ENCODE measurements at regions not wholly inside any gene's neighbourhood (a gene's known extent, or its start where the extent isn't known, plus 50 kb on each side); places are given as distances from the start of the nearest gene placed in this dataset.
A peak's percentile ranks its signal among the peaks of the same experiment; 100 is the strongest.

GRCh38 chr2:157053876-157054275 is 203.6 kb upstream of the GALNT5 start:
- Histone ChIP-seq H3K4me3 (no peak overlapping the region), H3K36me3 (ENCODE audit: low read depth, missing control alignments) (no peaks in the 10 kb centered on the region), H3K4me1 (no peaks in the 10 kb centered on the region), H3K27ac (no peak overlapping the region), H3K27me3 (no peaks in the 10 kb centered on the region), H3K9me3 (no peaks in the 10 kb centered on the region)
- WGBS, 2 donors, result 83 to 98% methylated on average over 1 of the region's 1 CpG
- intact Hi-C loops (cut with DNase I; ENCODE audit: low total_unique reads), result no loop called here
- TF ChIP-seq CTCF (IDR thresholded peaks at IDR 0.05), result no peak
- no peak for TF ChIP-seq POLR2A (IDR thresholded peaks at IDR 0.05)
- DNase-seq, result no peak

DNA sequence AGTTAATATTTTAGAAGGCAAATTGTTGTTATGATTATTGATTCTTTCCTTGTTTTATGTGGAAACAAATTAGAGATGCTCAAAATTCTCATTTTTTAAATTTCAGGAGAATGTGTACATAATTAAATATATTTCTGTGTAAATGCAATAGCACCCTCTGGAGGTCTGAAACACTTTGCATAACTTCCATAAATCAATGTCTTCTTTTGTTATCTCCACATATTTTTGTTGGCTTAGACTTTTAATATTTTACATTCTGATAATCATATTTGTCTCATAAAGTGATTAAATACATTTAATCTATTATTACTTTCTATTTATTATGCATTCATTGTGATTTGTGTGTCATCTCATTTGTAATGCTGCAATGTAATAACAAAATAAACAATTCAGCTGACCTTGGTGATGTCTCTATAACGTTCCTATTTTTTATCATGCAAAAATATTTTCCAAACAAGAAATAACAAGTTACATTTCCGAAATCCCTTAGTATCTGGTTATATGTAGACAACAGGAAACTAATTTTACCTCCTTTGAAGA is 201.8 kb upstream of the GALNT5 start:
- H3K4me3 ChIP-seq, result no peak overlapping the region
- TF ChIP-seq CTCF (IDR thresholded peaks at IDR 0.05) (peak in 2 of 3 experiments; percentile 12 to 47), POLR2A (IDR thresholded peaks at IDR 0.05) (no peak)
- WGBS, 2 donors, result 24 to 31% methylated on average over 2 of the region's 2 CpGs

GRCh38 chr2:157056200-157056676 is 201.3 kb upstream of the GALNT5 start:
- H3K4me3 ChIP-seq, result no peak overlapping the region
- TF ChIP-seq POLR2A (IDR thresholded peaks at IDR 0.05) (no peak), CTCF (IDR thresholded peaks at IDR 0.05) (no peak)
- intact Hi-C loops (cut with DNase I; ENCODE audit: low total_unique reads), result no loop called here

More for the DNA sequence above, 201.8 kb upstream of the GALNT5 start:
- no peak for DNase-seq
- Histone ChIP-seq H3K36me3 (ENCODE audit: low read depth, missing control alignments) (no peaks in the 10 kb centered on the region), H3K27ac (no peak overlapping the region), H3K9me3 (no peaks in the 10 kb centered on the region), H3K4me1 (no peaks in the 10 kb centered on the region), H3K27me3 (no peaks in the 10 kb centered on the region)
- intact Hi-C loops (cut with DNase I; ENCODE audit: low total_unique reads), result no loop called here

DNA sequence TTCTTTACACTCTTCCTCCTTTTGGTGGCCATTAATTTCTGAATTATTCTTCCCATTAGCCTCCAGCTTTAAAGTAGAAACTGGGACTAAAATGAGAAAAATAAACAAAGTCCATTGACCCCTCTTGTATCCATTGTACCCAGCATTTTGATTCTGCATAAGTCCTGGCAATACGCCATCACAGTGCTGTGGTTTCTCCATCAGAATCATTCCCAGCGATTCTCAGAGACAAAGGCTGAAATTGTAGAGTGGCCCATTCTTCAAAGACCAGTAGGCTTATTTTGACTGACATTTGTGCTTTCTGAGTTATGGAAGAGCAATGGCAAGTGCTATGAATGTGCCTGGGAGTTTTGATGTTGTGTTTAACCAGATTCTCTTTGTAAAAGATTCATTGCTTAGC is 199.3 kb upstream of the GALNT5 start:
- H3K27ac ChIP-seq, result no peak overlapping the region
- DNase-seq, result no peak
- WGBS, 2 donors, result 85 to 96% methylated on average over 2 of the region's 2 CpGs
- intact Hi-C loops (cut with DNase I; ENCODE audit: low total_unique reads), result no loop called here
- no peak overlapping the region for H3K4me3 ChIP-seq
- no peaks in the 10 kb centered on the region for H3K4me1 ChIP-seq
- H3K36me3 ChIP-seq (ENCODE audit: low read depth, missing control alignments), result no peaks in the 10 kb centered on the region
- TF ChIP-seq POLR2A (IDR thresholded peaks at IDR 0.05), result no peak
- no peak for TF ChIP-seq CTCF (IDR thresholded peaks at IDR 0.05)
- no peaks in the 10 kb centered on the region for H3K9me3 ChIP-seq
- no peaks in the 10 kb centered on the region for H3K27me3 ChIP-seq

More at GRCh38 chr2:157056200-157056676, 201.3 kb upstream of the GALNT5 start:
- H3K9me3 ChIP-seq, result no peaks in the 10 kb centered on the region
- H3K36me3 ChIP-seq (ENCODE audit: low read depth, missing control alignments), result no peaks in the 10 kb centered on the region
- 14 to 23% methylated on average over 1 of the region's 1 CpG for WGBS, 2 donors
- H3K27ac ChIP-seq, result no peak overlapping the region
- H3K27me3 ChIP-seq, result no peaks in the 10 kb centered on the region
- DNase-seq, result no peak
- no peaks in the 10 kb centered on the region for H3K4me1 ChIP-seq

DNA sequence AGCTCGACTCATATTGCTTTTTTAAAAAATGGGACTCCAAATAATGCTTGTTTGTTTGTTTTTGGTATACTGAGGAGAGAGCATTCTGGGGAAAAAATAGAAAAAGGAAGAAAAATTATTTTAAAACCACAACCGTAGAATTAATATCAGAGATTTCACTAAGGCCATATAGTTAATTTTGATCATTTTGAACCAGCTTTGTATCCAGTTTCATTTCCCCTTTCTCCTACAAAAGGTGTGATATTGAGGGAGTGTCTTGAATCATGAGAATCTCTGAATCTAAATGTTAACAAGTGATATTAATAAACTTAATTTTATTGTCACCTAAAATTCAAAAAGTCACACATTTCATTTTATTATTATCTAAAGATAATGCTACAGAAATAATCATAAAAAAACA is 198.5 kb upstream of the GALNT5 start:
- intact Hi-C loops (cut with DNase I; ENCODE audit: low total_unique reads), result no loop called here
- WGBS, 2 donors, result 78 to 94% methylated on average over 2 of the region's 2 CpGs
- H3K36me3 ChIP-seq (ENCODE audit: low read depth, missing control alignments), result no peaks in the 10 kb centered on the region
- TF ChIP-seq CTCF (IDR thresholded peaks at IDR 0.05), result no peak
- TF ChIP-seq POLR2A (IDR thresholded peaks at IDR 0.05), result no peak
- DNase-seq, result no peak
- H3K4me3 ChIP-seq, result no peak overlapping the region
- H3K4me1 ChIP-seq, result no peaks in the 10 kb centered on the region
- H3K27ac ChIP-seq, result no peak overlapping the region
- no peaks in the 10 kb centered on the region for H3K27me3 ChIP-seq
- H3K9me3 ChIP-seq, result no peaks in the 10 kb centered on the region

Data from testis (tissue), 2 donors.